HCT116 (cell line): ENCODE measurements at regions not wholly inside any gene's neighbourhood (a gene's known extent, or its start where the extent isn't known, plus 50 kb on each side); places are given as distances from the start of the nearest gene placed in this dataset.

Experiments
- EGR1 ChIP-seq: IDR thresholded peaks from 2 replicates; pipeline ENCODE4 v1.6.1; 2012; ENCODE audit warnings: low read depth
- ELF1 ChIP-seq: IDR thresholded peaks from 2 replicates; pipeline ENCODE4 v1.6.1; 2012; ENCODE audit warnings: low read depth, borderline replicate concordance
- EZH2 ChIP-seq: fragments of 200-600 bp; sonication (generic); IDR thresholded peaks from 2 replicates; pipeline ENCODE4 v1.6.1; 2017; ENCODE audit warnings: antibody characterized with exemption, mixed run types
- EZH2phosphoT487 ChIP-seq: fragments of 200-600 bp; IDR thresholded peaks from 2 replicates; pipeline ENCODE4 v1.6.1; 2018; ENCODE audit warnings: antibody characterized with exemption, borderline replicate concordance
- FOSL1 ChIP-seq: IDR thresholded peaks from 2 replicates; pipeline ENCODE4 v1.6.1; 2012; ENCODE audit warnings: low read depth
- POLR2A ChIP-seq: IDR thresholded peaks from 2 replicates; pipeline ENCODE4 v1.7.0; 2011; ENCODE audit warnings: borderline replicate concordance; ENCODE audit not compliant: insufficient read depth, insufficient read length; ENCODE audit errors: extremely low read depth
- POLR2AphosphoS5 ChIP-seq: IDR thresholded peaks from 2 replicates; pipeline ENCODE4 v1.6.1; 2011; ENCODE audit warnings: mild to moderate bottlenecking, low read depth, low read length, moderate library complexity
- RAD21 ChIP-seq: IDR thresholded peaks from 2 replicates; pipeline ENCODE4 v1.6.1; 2012; ENCODE audit warnings: low read depth, mild to moderate bottlenecking
- SP1 ChIP-seq: IDR thresholded peaks from 2 replicates; pipeline ENCODE4 v1.6.1; 2012; ENCODE audit warnings: low read depth
- YY1 ChIP-seq: IDR thresholded peaks from 2 replicates; pipeline ENCODE4 v1.6.1; 2011; ENCODE audit warnings: low read length, low read depth, moderate library complexity, mild to moderate bottlenecking; ENCODE audit not compliant: insufficient replicate concordance; ENCODE audit errors: extremely low read depth
- ZNF274 ChIP-seq: fragments of 200-500 bp; sonication (Bioruptor generic); IDR thresholded peaks from 2 replicates; pipeline ENCODE4 v1.6.1; 2014; ENCODE audit warnings: mild to moderate bottlenecking, low read depth, low read length, inconsistent platforms
- TF ChIP-seq, protein P1 (sequence below), 3 experiments: fragments of 200-600 bp in 1 of 3; sonication (generic) in 1 of 3; IDR thresholded peaks in 2 of 3; conservative IDR thresholded peaks in 1 of 3; 2 replicates each; pipeline ENCODE4 v1.5.1; 2012 to 2017; ENCODE audit warnings: low read depth in 2 of 3, low read length in 2 of 3, antibody characterized with exemption in 1 of 3, borderline replicate concordance in 1 of 3, control low read depth in 1 of 3, mild to moderate bottlenecking in 1 of 3, mixed read lengths in 1 of 3, mixed run types in 1 of 3, moderate library complexity in 1 of 3; ENCODE audit not compliant: insufficient read depth in 1 of 3

DNA sequence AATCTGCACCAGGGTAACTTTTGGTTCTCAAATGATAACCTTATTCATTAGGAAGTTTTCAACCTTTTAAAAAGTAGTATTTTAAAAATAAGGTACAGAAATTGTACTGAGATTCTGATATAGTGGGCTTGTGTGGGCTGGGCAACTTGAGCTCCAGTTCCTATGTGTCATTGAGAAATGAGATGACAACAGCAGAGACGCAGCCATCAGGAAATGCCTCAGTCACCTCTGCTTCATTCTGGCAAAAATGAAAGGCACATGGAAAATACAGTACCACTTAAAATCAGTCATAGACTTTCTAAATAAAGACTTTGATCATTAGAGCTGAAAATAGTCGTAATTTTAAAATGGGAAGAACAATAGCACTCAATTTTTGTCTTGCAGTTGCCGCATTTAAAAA lies 480.2 kb downstream of the PLK2 start:
- no peak for TF ChIP-seq POLR2A
- TF ChIP-seq, protein P1, sequence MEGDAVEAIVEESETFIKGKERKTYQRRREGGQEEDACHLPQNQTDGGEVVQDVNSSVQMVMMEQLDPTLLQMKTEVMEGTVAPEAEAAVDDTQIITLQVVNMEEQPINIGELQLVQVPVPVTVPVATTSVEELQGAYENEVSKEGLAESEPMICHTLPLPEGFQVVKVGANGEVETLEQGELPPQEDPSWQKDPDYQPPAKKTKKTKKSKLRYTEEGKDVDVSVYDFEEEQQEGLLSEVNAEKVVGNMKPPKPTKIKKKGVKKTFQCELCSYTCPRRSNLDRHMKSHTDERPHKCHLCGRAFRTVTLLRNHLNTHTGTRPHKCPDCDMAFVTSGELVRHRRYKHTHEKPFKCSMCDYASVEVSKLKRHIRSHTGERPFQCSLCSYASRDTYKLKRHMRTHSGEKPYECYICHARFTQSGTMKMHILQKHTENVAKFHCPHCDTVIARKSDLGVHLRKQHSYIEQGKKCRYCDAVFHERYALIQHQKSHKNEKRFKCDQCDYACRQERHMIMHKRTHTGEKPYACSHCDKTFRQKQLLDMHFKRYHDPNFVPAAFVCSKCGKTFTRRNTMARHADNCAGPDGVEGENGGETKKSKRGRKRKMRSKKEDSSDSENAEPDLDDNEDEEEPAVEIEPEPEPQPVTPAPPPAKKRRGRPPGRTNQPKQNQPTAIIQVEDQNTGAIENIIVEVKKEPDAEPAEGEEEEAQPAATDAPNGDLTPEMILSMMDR (IDR thresholded peaks at IDR 0.05 in 2 of 3, conservative IDR thresholded peaks at IDR 0.05 in 1 of 3; ENCODE audit: borderline replicate concordance in 1 of 3, insufficient read depth in 1 of 3, low read depth in 2 of 3, low read length in 2 of 3): no peak
- no peak for TF ChIP-seq FOSL1
- no peak for TF ChIP-seq RAD21
- no peak for TF ChIP-seq POLR2AphosphoS5
- no peak for TF ChIP-seq EGR1
- no peak for TF ChIP-seq ZNF274
- no peak for TF ChIP-seq EZH2
- no peak for TF ChIP-seq EZH2phosphoT487
- TF ChIP-seq YY1: no peak
- no peak for TF ChIP-seq SP1
- TF ChIP-seq ELF1: no peak
